Stimulated activated naive CD8-positive, alpha-beta T cell treated with anti-CD3 and anti-CD28 coated beads, Interleukin-15, Interleukin-2, amounts not matched to agents 100 U/mL and 50 U/mL, for 24 hours (primary cell): ENCODE measurements at regions not wholly inside any gene's neighbourhood (a gene's known extent, or its start where the extent isn't known, plus 50 kb on each side); places are given as distances from the start of the nearest gene placed in this dataset.
A peak's percentile ranks its signal among the peaks of the same experiment; 100 is the strongest.

Experiments
- ATAC-seq: fragments of 150-1000 bp; cut with Tn5 transposase; one replicate; pipeline ENCODE4 v1.10.0; 2021
- DNase-seq: peaks from one replicate; pipeline ENCODE4 v3.0.0; 2021

GRCh38 chr6:44062771-44063560, 64.3 kb downstream of the MRPL14 start:
- DNase-seq = peak; percentile 70
- ATAC-seq = peak; percentile 30

- ATAC-seq = no peak
- DNase-seq = no peak
Observed at GRCh38 chr6:44062105-44062770, 65.0 kb downstream of the MRPL14 start.

- no peak for DNase-seq
- no peak for ATAC-seq
Observed at GRCh38 chr6:44061375-44062104, 65.7 kb downstream of the MRPL14 start.

GRCh38 chr6:44060612-44061374, 66.5 kb downstream of the MRPL14 start:
- no peak for DNase-seq
- no peak for ATAC-seq

GRCh38 chr6:44059359-44060346, 67.6 kb downstream of the MRPL14 start:
- ATAC-seq (no peak), DNase-seq (no peak)

- ATAC-seq (peak; percentile 73), DNase-seq (peak; percentile 39)
Observed at GRCh38 chr6:44058617-44059358, 68.5 kb downstream of the MRPL14 start.

- ATAC-seq (no peak), DNase-seq (no peak)
Observed at GRCh38 chr6:44057931-44058616, 69.2 kb downstream of the MRPL14 start.

GRCh38 chr6:44057238-44057930, 69.9 kb downstream of the MRPL14 start:
- ATAC-seq (no peak), DNase-seq (no peak)

- no peak for DNase-seq
- ATAC-seq = no peak
Observed at GRCh38 chr6:44056392-44057237, 70.6 kb downstream of the MRPL14 start.

GRCh38 chr6:44054721-44055559, 72.3 kb downstream of the MRPL14 start:
- ATAC-seq (no peak), DNase-seq (no peak)

- no peak for DNase-seq
- ATAC-seq = no peak
Observed at GRCh38 chr6:44053760-44054556, 73.3 kb downstream of the MRPL14 start.

- ATAC-seq = no peak
Observed at GRCh38 chr6:44053106-44053756, 74.0 kb downstream of the MRPL14 start.

GRCh38 chr6:44052419-44053023, 74.7 kb downstream of the MRPL14 start:
- ATAC-seq (no peak), DNase-seq (no peak)

More at GRCh38 chr6:44053106-44053756, 74.0 kb downstream of the MRPL14 start:
- no peak for DNase-seq

- ATAC-seq = no peak
- DNase-seq = no peak
Observed at GRCh38 chr6:44051515-44051914, 75.7 kb downstream of the MRPL14 start.

GRCh38 chr6:44050872-44051505, 76.3 kb downstream of the MRPL14 start:
- ATAC-seq (no peak), DNase-seq (no peak)
